Mesothelial cell of epicardium (in vitro differentiated cells): ENCODE measurements at regions not wholly inside any gene's neighbourhood (a gene's known extent, or its start where the extent isn't known, plus 50 kb on each side); places are given as distances from the start of the nearest gene placed in this dataset.
"Not testable (repeated sequence)": the region's sequence is repeated elsewhere in the genome, so short reads cannot be mapped to it uniquely, and the experiment has no call there.

Experiments
- DNase-seq, 2 experiments: peaks; one replicate each; pipeline ENCODE4 v3.0.0; 2021; ENCODE audit warnings: low spot score in 2 of 2; ENCODE audit not compliant: unreplicated experiment in 2 of 2
- H3K27ac Mint-ChIP-seq: 2 replicates; pipeline ENCODE4 v1.8.0; 2021; ENCODE audit warnings: mixed read lengths
- H3K27me3 Mint-ChIP-seq: 2 replicates; pipeline ENCODE4 v1.8.0; 2021; ENCODE audit warnings: low read depth, mixed read lengths
- H3K36me3 Mint-ChIP-seq: 2 replicates; pipeline ENCODE4 v1.8.0; 2021; ENCODE audit warnings: mixed read lengths
- H3K4me1 Mint-ChIP-seq: 2 replicates; pipeline ENCODE4 v1.8.0; 2021; ENCODE audit warnings: mixed read lengths
- H3K4me3 Mint-ChIP-seq: 2 replicates; pipeline ENCODE4 v1.8.0; 2021; ENCODE audit warnings: mild to moderate bottlenecking, moderate library complexity, mixed read lengths
- H3K9me3 Mint-ChIP-seq: 2 replicates; pipeline ENCODE4 v1.8.0; 2021; ENCODE audit warnings: mixed read lengths
- CTCF ChIP-seq: fragments of 200-600 bp; sonication (generic); IDR thresholded peaks from one replicate; pipeline ENCODE4 v1.5.0; 2021; ENCODE audit warnings: antibody characterized with exemption; ENCODE audit not compliant: unreplicated experiment

GRCh38 chr4:33841120-33841519, 2403.2 kb downstream of the ARAP2 start:
- DNase-seq, result no peak
- Mint-ChIP-seq H3K4me1 (peaks cover 8% of the 10 kb centered on the region), H3K36me3 (peaks cover 12% of the 10 kb centered on the region), H3K27me3 (no peaks in the 10 kb centered on the region), H3K9me3 (peaks cover 19% of the 10 kb centered on the region), H3K27ac (peak overlapping the region; percentile 51), H3K4me3 (no peak overlapping the region)
- TF ChIP-seq CTCF, result no peak

- peaks cover 14% of the 10 kb centered on the region for H3K36me3 Mint-ChIP-seq
- H3K4me1 Mint-ChIP-seq, result no peaks in the 10 kb centered on the region
- no peak for DNase-seq
- H3K4me3 Mint-ChIP-seq, result no peak overlapping the region
- no peaks in the 10 kb centered on the region for H3K27me3 Mint-ChIP-seq
- H3K27ac Mint-ChIP-seq, result no peak overlapping the region
- H3K9me3 Mint-ChIP-seq, result peaks cover 43% of the 10 kb centered on the region
- TF ChIP-seq CTCF, result no peak
These were observed 2393.9 kb downstream of the ARAP2 start for GRCh38 chr4:33850371-33850902.

GRCh38 chr4:33853670-33854069, 2390.6 kb downstream of the ARAP2 start:
- not testable (repeated sequence) for H3K36me3 Mint-ChIP-seq

GRCh38 chr4:33864290-33864859, 2379.9 kb downstream of the ARAP2 start:
- Mint-ChIP-seq H3K9me3 (peaks cover 40% of the 10 kb centered on the region), H3K27ac (no peak overlapping the region), H3K4me1 (no peaks in the 10 kb centered on the region), H3K4me3 (no peak overlapping the region), H3K36me3 (peaks cover 19% of the 10 kb centered on the region), H3K27me3 (no peaks in the 10 kb centered on the region)
- TF ChIP-seq CTCF, result no peak
- no peak for DNase-seq

More at GRCh38 chr4:33853670-33854069, 2390.6 kb downstream of the ARAP2 start:
- peaks cover 28% of the 10 kb centered on the region for H3K9me3 Mint-ChIP-seq
- H3K27me3 Mint-ChIP-seq, H3K27ac Mint-ChIP-seq, H3K4me3 Mint-ChIP-seq, DNase-seq, H3K4me1 Mint-ChIP-seq: not testable (repeated sequence)

- H3K9me3 Mint-ChIP-seq, result peaks cover 42% of the 10 kb centered on the region
These were observed 2370.5 kb downstream of the ARAP2 start for GRCh38 chr4:33873791-33874190.

GRCh38 chr4:33878710-33879109, 2365.6 kb downstream of the ARAP2 start:
- no peaks in the 10 kb centered on the region for H3K27me3 Mint-ChIP-seq
- H3K4me3 Mint-ChIP-seq, result no peak overlapping the region
- peaks cover 5% of the 10 kb centered on the region for H3K36me3 Mint-ChIP-seq
- peaks cover 5% of the 10 kb centered on the region for H3K4me1 Mint-ChIP-seq
- no peak for DNase-seq
- H3K9me3 Mint-ChIP-seq, result peaks cover 28% of the 10 kb centered on the region
- TF ChIP-seq CTCF, result no peak
- no peak overlapping the region for H3K27ac Mint-ChIP-seq

More at GRCh38 chr4:33873791-33874190, 2370.5 kb downstream of the ARAP2 start:
- TF ChIP-seq CTCF, result no peak
- DNase-seq, result no peak
- Mint-ChIP-seq H3K27ac (no peak overlapping the region), H3K4me3 (no peak overlapping the region), H3K36me3 (peaks cover 10% of the 10 kb centered on the region), H3K4me1 (no peaks in the 10 kb centered on the region), H3K27me3 (no peaks in the 10 kb centered on the region)
